Hindlimb muscle (tissue), 1 donor: ENCODE measurements at regions not wholly inside any gene's neighbourhood (a gene's known extent, or its start where the extent isn't known, plus 50 kb on each side); places are given as distances from the start of the nearest gene placed in this dataset.

ENCODE experiments used
- DNase-seq: peaks from one replicate; pipeline ENCODE4 v3.0.0-alpha.2; 2013

DNA sequence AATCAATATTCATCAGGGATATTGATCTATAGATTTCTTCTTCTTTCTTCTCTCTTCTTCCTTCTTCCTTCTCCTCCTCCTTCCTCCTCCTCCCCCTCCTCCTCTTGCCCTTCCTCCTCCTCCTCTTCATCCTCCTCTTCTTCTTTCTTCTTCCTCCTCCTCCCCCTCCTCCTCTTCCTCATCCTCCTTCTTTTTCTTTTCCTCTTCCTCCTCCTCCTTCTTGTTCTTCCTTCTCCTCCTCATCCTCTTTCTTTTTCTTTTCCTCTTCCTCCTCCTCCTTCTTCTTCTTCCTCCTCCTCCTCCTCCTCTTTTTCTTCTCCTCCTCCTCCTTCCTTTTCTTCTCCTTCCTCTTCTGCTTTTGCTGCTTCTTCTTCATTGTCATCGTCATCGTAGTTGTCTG is 52.4 kb upstream of the SERINC1 start:
- no peak for DNase-seq

DNA sequence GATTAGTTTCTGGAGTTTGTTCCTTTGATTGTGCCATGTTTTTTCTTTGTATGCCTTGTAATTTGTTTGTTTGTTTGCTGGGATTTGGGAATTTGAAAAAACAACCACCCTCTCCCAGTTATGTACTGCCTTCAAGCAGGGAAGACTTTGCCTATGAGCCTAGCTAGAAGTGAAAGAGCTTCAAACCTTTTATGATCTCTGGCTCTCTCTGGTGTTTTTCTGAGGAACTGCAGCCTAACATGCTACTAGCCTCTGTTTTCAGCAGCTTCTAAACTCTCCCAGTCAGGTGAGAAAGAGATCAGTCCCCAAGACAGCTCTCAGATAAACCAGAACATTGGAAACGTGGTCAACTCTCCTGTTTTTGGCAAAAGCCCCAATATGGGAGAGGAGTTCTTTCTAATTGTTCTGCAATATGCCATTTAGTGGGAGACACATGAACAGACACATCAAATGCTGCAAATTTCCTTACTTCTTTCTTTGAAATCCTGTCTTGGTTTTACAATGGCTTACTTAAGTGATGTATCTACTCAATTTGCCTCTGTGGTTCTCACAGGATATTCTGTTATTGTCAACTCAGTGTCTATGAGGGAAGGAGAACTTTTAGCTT is 58.9 kb upstream of the SERINC1 start:
- DNase-seq = peak; percentile 47

DNA sequence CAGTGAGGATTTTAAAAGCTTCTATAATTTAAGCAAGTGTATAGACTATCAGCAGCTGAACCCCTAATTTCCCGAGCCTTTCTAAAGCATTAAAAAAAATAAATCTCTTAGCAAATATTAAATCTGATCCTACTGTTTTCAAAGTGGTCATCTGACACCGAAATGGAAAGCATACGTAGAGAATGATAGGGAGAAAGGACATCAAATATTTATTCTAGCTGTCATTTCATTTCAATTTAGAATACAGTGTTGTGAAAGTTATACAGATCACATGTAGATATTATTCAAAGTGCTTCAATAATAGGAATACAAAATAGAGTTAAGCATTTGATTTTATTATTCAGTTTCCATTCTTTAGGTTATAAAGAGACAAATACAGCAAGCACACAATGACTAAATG is 61.9 kb upstream of the PKIB start:
- no peak for DNase-seq

DNA sequence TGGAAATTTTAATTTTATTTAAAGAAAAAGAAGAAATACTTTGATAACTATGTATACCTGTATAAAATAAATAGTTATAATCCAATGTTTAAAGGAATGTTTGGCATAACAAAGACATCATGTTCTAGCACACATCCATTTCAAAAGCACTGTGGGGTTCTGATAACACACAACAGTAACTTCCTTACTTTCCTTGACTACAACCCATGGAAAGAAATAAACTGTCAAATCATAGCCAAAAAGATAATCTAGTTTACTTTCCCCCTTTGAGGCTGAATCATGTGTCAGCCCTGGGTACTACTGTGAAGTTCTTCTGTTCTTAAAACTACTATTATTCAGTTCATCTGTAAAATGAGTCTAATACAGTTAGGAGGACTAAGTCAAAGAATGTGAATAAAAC is 61.4 kb upstream of the PKIB start:
- DNase-seq = no peak

DNA sequence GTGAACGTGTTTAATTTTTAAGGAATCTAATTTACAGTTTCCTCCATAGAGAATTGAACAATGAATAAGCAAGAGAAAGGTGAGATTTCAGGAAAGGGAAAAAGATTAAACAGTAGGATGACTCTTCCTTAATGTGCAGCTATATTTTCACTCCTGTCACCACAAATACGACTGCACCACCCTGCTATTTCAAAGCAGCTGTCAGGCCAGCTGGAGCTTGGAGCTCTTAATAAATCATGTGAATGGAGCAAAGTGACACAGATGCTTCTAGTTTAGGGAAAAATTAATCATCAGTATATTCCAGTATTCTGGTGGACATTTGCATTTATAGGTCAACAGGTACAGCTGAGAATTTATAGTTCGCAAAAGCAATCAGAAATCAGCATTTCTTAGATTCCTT is 56.5 kb upstream of the PKIB start:
- no peak for DNase-seq

DNA sequence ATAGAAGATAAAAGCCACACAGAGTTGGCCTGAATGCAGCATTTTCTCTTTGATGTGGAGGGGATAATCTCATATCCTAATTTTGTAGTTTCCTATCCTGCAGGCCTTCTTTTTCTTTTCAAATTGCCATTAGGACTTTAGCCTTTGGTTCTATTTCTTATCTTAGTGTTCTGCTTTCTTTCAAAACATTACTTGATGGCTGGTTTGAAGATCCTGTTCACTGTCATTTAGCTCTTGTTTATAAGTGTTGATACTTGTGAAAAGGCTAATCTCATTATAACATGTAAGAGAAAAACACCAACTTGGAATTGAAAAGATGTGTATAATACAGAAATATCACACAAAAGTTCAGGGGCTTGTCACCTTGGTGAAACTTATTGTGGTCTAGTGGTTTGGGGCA is 54.6 kb upstream of the PKIB start:
- no peak for DNase-seq

DNA sequence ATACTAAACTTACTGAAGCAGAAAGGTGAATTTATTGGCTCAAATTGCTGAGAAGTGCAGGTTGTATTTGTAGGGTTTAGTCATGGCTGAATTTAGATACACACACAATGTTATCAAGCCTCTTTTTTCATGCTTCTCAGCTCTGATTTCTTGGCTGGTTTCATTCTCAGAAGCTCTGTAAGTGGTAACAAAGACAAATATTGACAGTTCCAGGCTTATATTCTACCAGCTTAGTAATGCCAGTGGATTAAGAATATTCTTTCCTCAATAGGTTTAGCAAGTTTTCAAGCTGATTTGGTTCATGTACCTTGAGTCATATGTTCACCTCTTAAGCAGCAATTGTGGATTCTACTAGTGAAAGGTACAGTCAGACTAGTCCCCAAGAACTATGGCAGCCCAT is 52.1 kb upstream of the PKIB start:
- no peak for DNase-seq
